ENCODE measurements at regions not wholly inside any gene's neighbourhood (a gene's known extent, or its start where the extent isn't known, plus 50 kb on each side); places are given as distances from the start of the nearest gene placed in this dataset.

GRCh38 chr7:155927905-155928304 is 115.6 kb upstream of the SHH start:
- TF ChIP-seq, protein P1, sequence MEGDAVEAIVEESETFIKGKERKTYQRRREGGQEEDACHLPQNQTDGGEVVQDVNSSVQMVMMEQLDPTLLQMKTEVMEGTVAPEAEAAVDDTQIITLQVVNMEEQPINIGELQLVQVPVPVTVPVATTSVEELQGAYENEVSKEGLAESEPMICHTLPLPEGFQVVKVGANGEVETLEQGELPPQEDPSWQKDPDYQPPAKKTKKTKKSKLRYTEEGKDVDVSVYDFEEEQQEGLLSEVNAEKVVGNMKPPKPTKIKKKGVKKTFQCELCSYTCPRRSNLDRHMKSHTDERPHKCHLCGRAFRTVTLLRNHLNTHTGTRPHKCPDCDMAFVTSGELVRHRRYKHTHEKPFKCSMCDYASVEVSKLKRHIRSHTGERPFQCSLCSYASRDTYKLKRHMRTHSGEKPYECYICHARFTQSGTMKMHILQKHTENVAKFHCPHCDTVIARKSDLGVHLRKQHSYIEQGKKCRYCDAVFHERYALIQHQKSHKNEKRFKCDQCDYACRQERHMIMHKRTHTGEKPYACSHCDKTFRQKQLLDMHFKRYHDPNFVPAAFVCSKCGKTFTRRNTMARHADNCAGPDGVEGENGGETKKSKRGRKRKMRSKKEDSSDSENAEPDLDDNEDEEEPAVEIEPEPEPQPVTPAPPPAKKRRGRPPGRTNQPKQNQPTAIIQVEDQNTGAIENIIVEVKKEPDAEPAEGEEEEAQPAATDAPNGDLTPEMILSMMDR (IDR thresholded peaks at IDR 0.05; ENCODE audit: insufficient read depth, low read length, severe bottlenecking), result no peak
- FAIRE-seq, result no peak
- Histone ChIP-seq H3K36me3 (ENCODE audit: control insufficient read depth, insufficient read depth, low read length) (no peaks in the 10 kb centered on the region), H3K4me3 (ENCODE audit: low read depth, low read length) (no peak overlapping the region), H3K27me3 (ENCODE audit: control insufficient read depth, insufficient read depth, low read length) (peaks cover 3% of the 10 kb centered on the region)
- DNase-seq (ENCODE audit: low read depth), result no peak

GRCh38 chr7:155925682-155926081 is 113.4 kb upstream of the SHH start:
- peaks cover 2% of the 10 kb centered on the region for H3K27me3 ChIP-seq (ENCODE audit: control insufficient read depth, insufficient read depth, low read length)
- H3K36me3 ChIP-seq (ENCODE audit: control insufficient read depth, insufficient read depth, low read length), result no peaks in the 10 kb centered on the region
- no peak overlapping the region for H3K4me3 ChIP-seq (ENCODE audit: low read depth, low read length)
- no peak for DNase-seq (ENCODE audit: low read depth)
- TF ChIP-seq, protein P1 (IDR thresholded peaks at IDR 0.05; ENCODE audit: insufficient read depth, low read length, severe bottlenecking), result no peak
- FAIRE-seq, result no peak

DNA sequence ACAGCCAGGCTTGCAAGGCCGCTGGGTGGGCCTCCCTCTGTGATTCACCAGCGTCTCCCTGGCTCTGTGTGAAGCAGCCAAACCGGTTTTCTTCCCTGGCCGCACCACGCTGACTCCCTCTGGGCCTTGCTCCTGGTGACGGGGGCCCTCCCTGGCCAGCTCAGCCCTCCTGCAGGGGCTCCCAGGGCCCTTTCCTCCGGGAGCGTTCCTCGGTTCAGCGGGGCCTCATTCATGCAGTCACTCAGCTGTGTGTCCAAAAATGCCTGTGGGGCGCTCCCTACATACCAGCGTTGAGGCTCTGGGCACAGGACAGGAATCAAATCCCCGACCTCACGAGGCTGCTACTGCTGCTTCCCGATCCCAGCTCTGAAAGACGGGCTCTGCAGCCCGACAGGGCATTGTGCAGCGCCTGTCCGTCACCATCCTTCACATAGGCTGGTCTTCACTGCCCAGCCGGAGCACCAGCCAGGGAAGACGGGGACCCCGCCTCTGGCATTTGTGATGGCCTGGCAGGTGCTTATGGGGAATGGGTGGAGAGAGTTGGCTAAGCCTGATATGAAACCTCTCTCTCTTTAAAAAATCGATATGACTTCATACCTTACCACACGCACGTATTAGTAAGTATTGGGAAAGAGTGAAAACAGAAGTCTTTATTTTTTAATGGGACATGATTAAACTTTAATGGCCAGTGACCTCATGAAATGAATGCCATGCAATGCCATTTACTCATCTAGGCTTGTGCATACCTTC is 110.0 kb upstream of the SHH start:
- DNase-seq (ENCODE audit: low read depth) (peak; percentile 87), FAIRE-seq (no peak)
- Histone ChIP-seq H3K27me3 (ENCODE audit: control insufficient read depth, insufficient read depth, low read length) (no peaks in the 10 kb centered on the region), H3K4me3 (ENCODE audit: low read depth, low read length) (no peak overlapping the region), H3K36me3 (ENCODE audit: control insufficient read depth, insufficient read depth, low read length) (no peaks in the 10 kb centered on the region)
- TF ChIP-seq, protein P1 (IDR thresholded peaks at IDR 0.05; ENCODE audit: insufficient read depth, low read length, severe bottlenecking), result no peak

DNA sequence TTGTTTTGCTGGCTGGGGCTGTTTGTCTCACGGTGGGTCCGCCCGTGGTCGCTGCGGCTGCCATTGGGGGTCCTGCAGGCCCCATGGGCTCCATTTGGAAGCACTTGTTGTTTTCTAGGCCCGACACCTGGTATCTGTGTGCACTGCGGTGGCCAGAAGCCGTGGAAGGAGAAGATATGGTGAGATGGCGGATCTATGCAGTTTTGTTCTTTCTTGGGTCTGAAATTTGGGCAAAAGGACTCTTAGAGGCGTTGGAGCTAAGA is 109.5 kb upstream of the SHH start:
- FAIRE-seq, result no peak
- H3K4me3 ChIP-seq (ENCODE audit: low read depth, low read length), result no peak overlapping the region

DNA sequence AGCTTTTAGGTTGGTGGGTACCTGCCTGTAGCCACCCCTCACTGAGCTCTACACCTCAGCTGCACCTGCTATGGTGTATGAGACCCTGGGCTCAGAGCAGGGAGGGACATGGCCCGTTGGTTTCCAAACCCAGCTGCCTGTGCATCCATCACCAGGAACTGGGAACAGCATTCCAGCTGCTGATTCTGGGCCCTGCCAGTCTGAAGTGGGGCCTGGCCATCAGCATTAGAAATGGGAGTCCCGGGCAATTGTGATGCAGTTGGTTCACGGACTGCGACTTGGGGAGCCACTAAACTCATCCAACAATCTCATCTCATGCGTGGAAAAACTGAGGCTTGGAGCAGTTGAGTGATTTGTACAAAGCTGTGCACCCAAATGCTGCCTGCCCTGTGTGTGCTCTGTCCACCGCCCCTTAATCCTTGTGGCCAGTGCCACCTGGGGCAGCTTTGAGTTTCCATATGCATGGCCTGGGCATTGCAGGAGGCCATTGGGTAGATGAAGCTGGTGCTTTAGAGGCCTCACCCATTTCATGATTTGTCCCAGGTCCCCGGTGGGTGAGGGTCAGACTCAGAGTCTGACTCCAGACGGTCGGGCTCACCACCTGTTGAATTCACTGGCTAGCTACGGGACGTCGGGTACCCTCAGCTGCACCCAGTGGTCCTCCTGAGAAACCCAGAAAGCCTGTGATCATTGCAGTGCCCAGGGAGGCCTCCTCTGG is 109.0 kb upstream of the SHH start:
- FAIRE-seq (no peak), DNase-seq (ENCODE audit: low read depth) (no peak)
- no peaks in the 10 kb centered on the region for H3K36me3 ChIP-seq (ENCODE audit: control insufficient read depth, insufficient read depth, low read length)
- TF ChIP-seq, protein P1 (IDR thresholded peaks at IDR 0.05; ENCODE audit: insufficient read depth, low read length, severe bottlenecking), result no peak
- no peak overlapping the region for H3K4me3 ChIP-seq (ENCODE audit: low read depth, low read length)
- peaks cover 1% of the 10 kb centered on the region for H3K27me3 ChIP-seq (ENCODE audit: control insufficient read depth, insufficient read depth, low read length)

More for the DNA sequence above, 109.5 kb upstream of the SHH start:
- H3K27me3 ChIP-seq (ENCODE audit: control insufficient read depth, insufficient read depth, low read length), result peaks cover under 1% of the 10 kb centered on the region
- TF ChIP-seq, protein P1 (IDR thresholded peaks at IDR 0.05; ENCODE audit: insufficient read depth, low read length, severe bottlenecking), result no peak
- no peaks in the 10 kb centered on the region for H3K36me3 ChIP-seq (ENCODE audit: control insufficient read depth, insufficient read depth, low read length)
- no peak for DNase-seq (ENCODE audit: low read depth)

All from bronchial epithelial cell (primary cell).